Tibial nerve (tissue), 4 donors: ENCODE measurements at regions not wholly inside any gene's neighbourhood (a gene's known extent, or its start where the extent isn't known, plus 50 kb on each side); places are given as distances from the start of the nearest gene placed in this dataset.

ENCODE experiments used
- DNase-seq, 2 donors: peaks; one replicate each; pipeline ENCODE4 v3.0.0-alpha.2; 2019; ENCODE audit warnings: low spot score in 2 of 2
- H3K27ac ChIP-seq, 4 donors: fragments of 200-600 bp; sonication (generic) in 3 of 4; one replicate each; pipeline ENCODE4 v1.5.1; 2017 to 2019; ENCODE audit warnings: mild to moderate bottlenecking in 1 of 4
- H3K27me3 ChIP-seq, 2 donors: fragments of 200-600 bp; sonication (generic) in 1 of 2; one replicate each; pipeline versions ENCODE4 v1.5.1 to v1.6.0; 2017 to 2019
- H3K36me3 ChIP-seq, 3 donors: fragments of 200-600 bp; sonication (generic); one replicate each; pipeline ENCODE4 v1.5.1; 2018 to 2019
- H3K4me1 ChIP-seq, 4 donors: fragments of 200-600 bp; sonication (generic) in 3 of 4; one replicate each; pipeline ENCODE4 v1.5.1; 2017 to 2019
- H3K4me3 ChIP-seq, 4 donors: fragments of 200-600 bp; sonication (generic) in 3 of 4; one replicate each; pipeline ENCODE4 v1.5.1; 2017 to 2019; ENCODE audit warnings: mild to moderate bottlenecking in 1 of 4, moderate library complexity in 1 of 4
- H3K9me3 ChIP-seq, 4 donors: fragments of 200-600 bp; sonication (generic) in 3 of 4; one replicate each; pipeline ENCODE4 v1.5.1; 2017 to 2019
- EP300 ChIP-seq, 2 donors: sonication (generic); formaldehyde crosslinking; IDR thresholded peaks; one replicate each; pipeline ENCODE4 v1.6.1; 2017; ENCODE audit warnings: antibody characterized with exemption in 2 of 2, mild to moderate bottlenecking in 1 of 2
- POLR2A ChIP-seq, 2 donors: fragments of 450-650 bp; IDR thresholded peaks; one replicate each; pipeline ENCODE4 v1.6.1; 2017; ENCODE audit warnings: antibody characterized with exemption in 2 of 2, mild to moderate bottlenecking in 2 of 2, moderate library complexity in 2 of 2
- WGBS, 2 donors: methylation state at CpG; one replicate each; pipeline ENCODE4 v1.1.5; 2018; 5-methylcytosine and 5-hydroxymethylcytosine counted together
- TF ChIP-seq, protein P1 (sequence below), 5 experiments: fragments of 200-600 bp in 3 of 5; fragments of 450-650 bp in 2 of 5; sonication (generic) in 3 of 5; IDR thresholded peaks; one replicate each; pipeline ENCODE4 v1.5.1; 2016 to 2019; ENCODE audit warnings: antibody characterized with exemption in 5 of 5, mild to moderate bottlenecking in 3 of 5, moderate library complexity in 2 of 5

DNA sequence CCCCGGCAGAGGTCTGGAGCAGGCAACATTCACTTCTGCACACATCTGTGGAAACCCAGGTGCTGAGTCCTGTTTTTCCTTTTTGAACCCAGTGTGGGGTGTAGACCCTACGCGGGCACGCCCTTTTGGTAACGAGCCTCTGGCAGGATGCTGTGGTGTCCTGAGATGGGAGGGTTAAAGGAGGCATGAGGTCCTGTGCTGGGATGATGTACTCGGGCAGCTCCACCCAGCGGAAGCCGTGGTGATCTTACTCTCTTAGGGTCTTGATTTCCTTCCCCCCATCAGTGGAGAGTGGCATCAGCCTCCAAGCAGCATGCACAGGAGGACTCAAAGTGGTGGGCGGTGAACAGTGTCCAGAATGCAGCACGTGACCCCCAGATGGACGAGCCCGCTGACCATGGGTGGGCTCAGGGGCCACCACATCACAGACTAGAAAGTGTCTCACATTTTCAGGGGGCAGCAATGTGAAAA lies 148.6 kb downstream of the DNAJB6 start:
- H3K27ac ChIP-seq, result no peak overlapping the region
- no peaks in the 10 kb centered on the region for H3K4me1 ChIP-seq
- H3K36me3 ChIP-seq, result no peaks in the 10 kb centered on the region
- H3K4me3 ChIP-seq, result no peak overlapping the region
- 72 to 76% methylated on average over 12 of the region's 12 CpGs for WGBS, 2 donors
- H3K9me3 ChIP-seq, result no peaks in the 10 kb centered on the region
- no peaks in the 10 kb centered on the region for H3K27me3 ChIP-seq
- TF ChIP-seq EP300 (IDR thresholded peaks at IDR 0.05), result no peak
- TF ChIP-seq, protein P1, sequence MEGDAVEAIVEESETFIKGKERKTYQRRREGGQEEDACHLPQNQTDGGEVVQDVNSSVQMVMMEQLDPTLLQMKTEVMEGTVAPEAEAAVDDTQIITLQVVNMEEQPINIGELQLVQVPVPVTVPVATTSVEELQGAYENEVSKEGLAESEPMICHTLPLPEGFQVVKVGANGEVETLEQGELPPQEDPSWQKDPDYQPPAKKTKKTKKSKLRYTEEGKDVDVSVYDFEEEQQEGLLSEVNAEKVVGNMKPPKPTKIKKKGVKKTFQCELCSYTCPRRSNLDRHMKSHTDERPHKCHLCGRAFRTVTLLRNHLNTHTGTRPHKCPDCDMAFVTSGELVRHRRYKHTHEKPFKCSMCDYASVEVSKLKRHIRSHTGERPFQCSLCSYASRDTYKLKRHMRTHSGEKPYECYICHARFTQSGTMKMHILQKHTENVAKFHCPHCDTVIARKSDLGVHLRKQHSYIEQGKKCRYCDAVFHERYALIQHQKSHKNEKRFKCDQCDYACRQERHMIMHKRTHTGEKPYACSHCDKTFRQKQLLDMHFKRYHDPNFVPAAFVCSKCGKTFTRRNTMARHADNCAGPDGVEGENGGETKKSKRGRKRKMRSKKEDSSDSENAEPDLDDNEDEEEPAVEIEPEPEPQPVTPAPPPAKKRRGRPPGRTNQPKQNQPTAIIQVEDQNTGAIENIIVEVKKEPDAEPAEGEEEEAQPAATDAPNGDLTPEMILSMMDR (IDR thresholded peaks at IDR 0.05), result no peak
- TF ChIP-seq POLR2A (IDR thresholded peaks at IDR 0.05), result no peak
- no peak for DNase-seq

DNA sequence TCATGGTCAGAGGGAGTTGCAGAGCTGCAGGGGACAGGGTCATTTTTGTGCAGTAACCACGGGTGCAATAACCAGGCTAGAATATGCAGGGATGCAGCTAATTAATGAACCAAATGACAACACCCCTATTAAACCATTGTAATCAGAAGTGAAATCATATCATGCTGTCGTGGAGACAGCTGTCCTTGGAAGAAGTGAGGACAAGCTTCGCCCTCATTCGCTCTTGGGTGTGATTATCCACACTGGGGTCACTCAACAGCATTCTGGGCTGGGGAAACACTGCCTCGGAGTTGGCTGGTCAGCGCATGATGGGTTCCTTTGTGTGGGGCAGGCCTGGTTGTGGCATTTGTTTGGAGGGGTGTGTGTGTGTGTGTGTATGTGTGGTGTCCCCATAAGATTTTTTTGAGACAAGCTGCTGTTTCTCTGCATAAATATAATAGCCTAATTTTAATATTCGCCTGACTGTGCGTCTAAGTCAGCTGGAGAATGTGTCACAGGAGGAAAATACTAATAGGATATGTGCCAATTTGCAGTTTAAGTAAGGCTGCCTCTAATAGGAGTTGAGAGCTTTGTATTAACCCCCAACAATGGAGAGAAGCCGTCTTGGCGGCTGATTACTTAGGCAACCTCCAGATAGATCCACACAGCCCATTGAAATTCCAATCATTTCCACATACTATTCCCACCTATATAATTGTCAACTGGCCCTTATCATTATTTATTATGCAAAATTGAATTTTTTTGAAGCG lies 149.4 kb downstream of the DNAJB6 start:
- no peak for DNase-seq
- WGBS, 2 donors, result 77 to 80% methylated on average over 11 of the region's 11 CpGs

DNA sequence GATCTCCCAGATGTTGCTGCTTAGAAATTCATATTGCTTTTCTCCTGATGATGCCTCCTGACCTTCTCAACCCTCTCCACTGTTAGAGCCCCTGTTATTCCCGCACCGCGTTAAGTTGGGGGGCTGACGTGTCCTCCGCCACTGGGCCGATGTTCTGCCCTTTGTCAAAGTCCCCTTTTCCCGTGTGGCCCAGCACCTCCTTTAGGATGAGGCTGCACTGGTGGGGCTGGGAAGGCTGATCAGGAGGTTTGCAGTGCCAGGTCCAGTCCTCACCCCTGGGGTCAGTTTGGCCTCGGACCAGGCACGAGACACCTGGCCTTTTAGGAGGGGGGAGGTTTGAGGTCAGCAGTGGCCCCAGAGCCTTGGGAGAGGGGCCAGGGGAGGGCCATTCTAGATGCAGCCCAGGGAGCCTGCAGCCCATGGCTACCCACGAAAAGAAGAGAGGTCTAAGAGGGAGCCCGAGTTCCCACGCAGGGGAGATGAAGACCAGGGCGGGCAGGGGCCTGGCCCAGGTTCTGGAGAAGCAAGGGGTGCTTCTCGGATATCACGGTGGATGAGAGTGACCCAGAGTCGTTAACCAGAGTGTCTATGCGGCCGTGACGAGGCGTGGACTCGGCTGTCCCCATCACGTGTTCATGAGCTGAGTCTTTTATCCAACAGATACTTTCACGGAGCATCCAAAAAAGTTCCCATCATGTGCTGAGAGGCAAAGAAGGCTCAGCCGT lies 150.4 kb downstream of the DNAJB6 start:
- no peak for DNase-seq
- TF ChIP-seq, protein P1 (IDR thresholded peaks at IDR 0.05), result no peak
- TF ChIP-seq EP300 (IDR thresholded peaks at IDR 0.05), result no peak
- no peak for TF ChIP-seq POLR2A (IDR thresholded peaks at IDR 0.05)
- Histone ChIP-seq H3K9me3 (peaks cover 0 to 16% (median 0%) of the 10 kb centered on the region in 4 donors), H3K27ac (no peak overlapping the region), H3K36me3 (no peaks in the 10 kb centered on the region), H3K4me3 (no peak overlapping the region), H3K27me3 (no peaks in the 10 kb centered on the region), H3K4me1 (no peaks in the 10 kb centered on the region)
- whole genome bisulfite sequencing, 2 donors, result 83 to 85% methylated on average over 24 of the region's 24 CpGs

More for the DNA sequence above, 149.4 kb downstream of the DNAJB6 start:
- Histone ChIP-seq H3K9me3 (peaks cover 0 to 6% (median 0%) of the 10 kb centered on the region in 4 donors), H3K36me3 (no peaks in the 10 kb centered on the region), H3K27ac (no peak overlapping the region), H3K27me3 (no peaks in the 10 kb centered on the region), H3K4me1 (no peaks in the 10 kb centered on the region), H3K4me3 (no peak overlapping the region)
- TF ChIP-seq, protein P1 (IDR thresholded peaks at IDR 0.05), result no peak
- TF ChIP-seq EP300 (IDR thresholded peaks at IDR 0.05) (no peak), POLR2A (IDR thresholded peaks at IDR 0.05) (no peak)

DNA sequence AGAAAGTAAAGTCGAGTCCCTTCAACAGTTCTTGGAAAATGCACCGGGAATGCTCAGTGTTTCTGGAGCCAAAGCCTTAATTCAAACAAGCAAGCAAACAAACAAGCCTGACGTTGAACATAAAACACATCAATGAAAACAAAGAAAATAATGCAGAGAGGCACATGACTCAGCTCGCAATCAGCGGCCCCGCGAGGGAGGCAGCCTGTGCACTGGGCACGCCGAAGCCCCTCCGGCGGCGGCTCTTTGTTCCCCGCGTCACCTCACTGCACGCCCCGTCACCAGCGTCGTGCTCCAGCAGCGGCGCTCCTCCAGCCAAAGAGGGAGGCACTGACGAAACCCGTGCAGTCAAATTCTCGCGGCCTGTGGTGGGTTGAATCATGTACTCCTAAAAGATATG lies 151.5 kb downstream of the DNAJB6 start:
- no peaks in the 10 kb centered on the region for H3K27me3 ChIP-seq
- no peak overlapping the region for H3K4me3 ChIP-seq
- H3K27ac ChIP-seq, result no peak overlapping the region
- H3K4me1 ChIP-seq, result no peaks in the 10 kb centered on the region
- DNase-seq, result no peak
- peaks cover 0 to 23% (median 0%) of the 10 kb centered on the region in 4 donors for H3K9me3 ChIP-seq
- 84 to 90% methylated on average over 24 of the region's 24 CpGs for WGBS, 2 donors
- no peak for TF ChIP-seq EP300 (IDR thresholded peaks at IDR 0.05)
- TF ChIP-seq POLR2A (IDR thresholded peaks at IDR 0.05), result no peak
- TF ChIP-seq, protein P1 (IDR thresholded peaks at IDR 0.05), result no peak
- H3K36me3 ChIP-seq, result no peaks in the 10 kb centered on the region

DNA sequence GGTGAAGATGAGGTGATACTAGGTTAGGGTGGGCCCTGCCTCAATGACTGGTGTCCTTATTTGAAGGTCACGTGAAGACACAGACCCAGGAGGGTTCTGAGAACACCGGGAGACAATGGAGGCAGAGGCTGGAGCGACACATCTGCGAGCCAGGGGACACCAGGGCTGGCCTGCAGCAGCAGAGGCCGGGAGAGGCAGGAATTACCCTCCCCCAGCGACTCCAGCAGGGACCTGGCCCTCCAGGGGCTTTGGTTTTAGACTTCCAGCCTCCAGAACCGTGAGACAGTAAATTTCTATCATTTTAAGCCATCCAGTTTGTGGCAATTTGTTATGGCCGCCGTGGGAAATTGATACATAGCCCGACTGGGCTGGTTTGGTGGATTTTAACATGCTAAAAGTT lies 152.2 kb downstream of the DNAJB6 start:
- DNase-seq, result no peak

More for the DNA sequence above, 152.2 kb downstream of the DNAJB6 start:
- Histone ChIP-seq H3K4me3 (no peak overlapping the region), H3K9me3 (peaks cover 0 to 23% (median 0%) of the 10 kb centered on the region in 4 donors), H3K4me1 (no peaks in the 10 kb centered on the region), H3K27me3 (no peaks in the 10 kb centered on the region), H3K27ac (no peak overlapping the region), H3K36me3 (no peaks in the 10 kb centered on the region)
- TF ChIP-seq, protein P1 (IDR thresholded peaks at IDR 0.05), result no peak
- TF ChIP-seq POLR2A (IDR thresholded peaks at IDR 0.05) (no peak), EP300 (IDR thresholded peaks at IDR 0.05) (no peak)
- 82 to 85% methylated on average over 10 of the region's 10 CpGs for WGBS, 2 donors
